Endothelial cell of umbilical vein (primary cell): ENCODE measurements at regions not wholly inside any gene's neighbourhood (a gene's known extent, or its start where the extent isn't known, plus 50 kb on each side); places are given as distances from the start of the nearest gene placed in this dataset.

Source experiments
- BruUV-seq: library from RNA; stranded (reverse); fragments of 400-500 nt; replicated peaks from 2 replicates; lab custom pipeline; 2021; lab: Mats Ljungman, UMichigan
- CTCF ChIA-PET: fragments of 300-600, 350-600 bp; sonication (Branson Sonifier 250); formaldehyde crosslinking; loops from one replicate; lab custom pipeline; 2021; ENCODE audit warnings: antibody characterized with exemption, inconsistent platforms; lab: Charles Lee
- POLR2A ChIA-PET: fragments of 300-600, 350-600 bp; sonication (Branson Sonifier 250); formaldehyde crosslinking; loops from one replicate; lab custom pipeline; 2021; ENCODE audit warnings: antibody characterized with exemption, inconsistent platforms; lab: Charles Lee
- DNase-seq: peaks from one replicate; pipeline ENCODE4 v3.0.0-alpha.2; 2011; ENCODE audit warnings: low read depth, low spot score
- FAIRE-seq: peaks from 2 replicates; lab custom pipeline; 2011; peaks lifted over from hg19 to GRCh38; lab: Jason Lieb, UNC
- H2AFZ ChIP-seq: 2 replicates; pipeline ENCODE4 v1.6.0; 2012; ENCODE audit warnings: low read depth, low read length, control low read depth, inconsistent platforms
- H3K27ac ChIP-seq: 2 replicates; pipeline ENCODE4 v1.5.1; 2011; ENCODE audit warnings: low read depth, mild to moderate bottlenecking, control low read depth, low read length, moderate library complexity; ENCODE audit not compliant: insufficient read depth
- H3K27me3 ChIP-seq, 2 experiments: 2 replicates each; pipeline versions ENCODE4 v1.6.0 to v1.6.1; 2011; ENCODE audit warnings: low read length in 2 of 2, mixed read lengths in 1 of 2; ENCODE audit not compliant: control insufficient read depth in 2 of 2, insufficient read depth in 2 of 2
- H3K36me3 ChIP-seq, 2 experiments: 2 replicates in 1 of 2; 3 replicates in 1 of 2; pipeline ENCODE4 v1.5.1; 2011; ENCODE audit warnings: low read length in 2 of 2, mild to moderate bottlenecking in 1 of 2, moderate library complexity in 1 of 2; ENCODE audit not compliant: control insufficient read depth in 2 of 2, insufficient read depth in 2 of 2; ENCODE audit errors: extremely low read depth in 1 of 2
- H3K4me1 ChIP-seq: 3 replicates; pipeline ENCODE4 v1.5.1; 2011; ENCODE audit warnings: mild to moderate bottlenecking, low read length; ENCODE audit not compliant: control insufficient read depth, insufficient read depth; ENCODE audit errors: extremely low read depth
- H3K4me2 ChIP-seq: 2 replicates; pipeline ENCODE4 v1.6.1; 2011; ENCODE audit warnings: low read length, control low read depth, mixed read lengths; ENCODE audit not compliant: insufficient read depth
- H3K4me3 ChIP-seq, 3 experiments: fragments of 200-600 bp in 1 of 3; sonication (generic), shearing (Covaris generic) in 1 of 3; replicated peaks in 1 of 3; 2 replicates each; pipeline ENCODE4 v1.5.1; 2011 to 2016; ENCODE audit warnings: control low read depth in 3 of 3, low read length in 3 of 3, mild to moderate bottlenecking in 2 of 3, inconsistent platforms in 1 of 3, low read depth in 1 of 3, moderate library complexity in 1 of 3; ENCODE audit not compliant: insufficient read depth in 1 of 3
- H3K79me2 ChIP-seq: 2 replicates; pipeline ENCODE4 v1.6.0; 2012; ENCODE audit warnings: low read length, inconsistent platforms; ENCODE audit not compliant: control insufficient read depth, insufficient read depth
- H3K9ac ChIP-seq: replicated peaks from 2 replicates; pipeline ENCODE3; 2011; ENCODE audit warnings: low read length, control low read depth; ENCODE audit not compliant: insufficient read depth; ENCODE audit errors: extremely low read depth
- H3K9me1 ChIP-seq: replicated peaks from 3 replicates; pipeline ENCODE4 v1.6.0; 2011; ENCODE audit warnings: mild to moderate bottlenecking, low read length; ENCODE audit not compliant: control insufficient read depth, insufficient read depth; ENCODE audit errors: extremely low read depth
- H3K9me3 ChIP-seq: replicated peaks from 2 replicates; pipeline ENCODE4 v1.5.1; 2012; ENCODE audit warnings: low read length, inconsistent platforms; ENCODE audit not compliant: control insufficient read depth, insufficient read depth
- H4K20me1 ChIP-seq: replicated peaks from 2 replicates; pipeline ENCODE3; 2011; ENCODE audit warnings: mild to moderate bottlenecking, low read length; ENCODE audit not compliant: control insufficient read depth, insufficient read depth; ENCODE audit errors: extremely low read depth
- EZH2 ChIP-seq: IDR thresholded peaks from 2 replicates; pipeline ENCODE4 v1.6.1; 2012; ENCODE audit warnings: borderline replicate concordance, low read depth, mild to moderate bottlenecking, moderate library complexity, low read length, inconsistent platforms; ENCODE audit not compliant: severe bottlenecking
- FOS ChIP-seq: IDR thresholded peaks from 2 replicates; pipeline ENCODE4 v1.6.1; 2011; ENCODE audit warnings: mild to moderate bottlenecking, low read length, moderate library complexity, borderline replicate concordance; ENCODE audit not compliant: insufficient read depth
- GATA2 ChIP-seq: IDR thresholded peaks from 2 replicates; pipeline ENCODE4 v1.7.0; 2011; ENCODE audit warnings: low read depth, mild to moderate bottlenecking, moderate library complexity, mixed read lengths, low read length; ENCODE audit not compliant: insufficient read length, insufficient read depth
- JUN ChIP-seq: IDR thresholded peaks from 2 replicates; pipeline ENCODE4 v1.6.1; 2011; ENCODE audit warnings: borderline replicate concordance, low read depth; ENCODE audit not compliant: insufficient read length, insufficient read depth
- MYC ChIP-seq: IDR thresholded peaks from one replicate; pipeline ENCODE4 v1.6.1; 2011; ENCODE audit warnings: mild to moderate bottlenecking, low read depth, low read length
- POLR2A ChIP-seq: IDR thresholded peaks from 2 replicates; pipeline ENCODE4 v1.6.1; 2012; ENCODE audit warnings: low read depth, mild to moderate bottlenecking, control low read depth, low read length
- POLR2AphosphoS5 ChIP-seq: IDR thresholded peaks from 2 replicates; pipeline ENCODE4 v1.6.1; 2012; ENCODE audit warnings: low read depth, mild to moderate bottlenecking, control low read depth, low read length, moderate library complexity; ENCODE audit not compliant: insufficient read depth
- dilution Hi-C: fragments of 300-500 bp; cut with MboI; formaldehyde crosslinking; loops from one replicate; pipeline ENCODE4 v1.15.0; 2019; ENCODE audit warnings: low sequenced_read_pairs; ENCODE audit not compliant: extremely low pct_ligation_motif_present
- intact Hi-C: fragments of 100-400 bp; cut with micrococcal nuclease; formaldehyde crosslinking; loops from one replicate; pipeline ENCODE4 v1.10.0; 2022
- TF ChIP-seq, protein P1 (sequence below), 2 donors: IDR thresholded peaks; 1 replicate in 1 of 2; 2 replicates in 1 of 2; pipeline ENCODE4 v1.5.1; 2011; ENCODE audit warnings: low read length in 2 of 2, mild to moderate bottlenecking in 2 of 2, moderate library complexity in 2 of 2, control low read depth in 1 of 2, inconsistent platforms in 1 of 2, low read depth in 1 of 2; ENCODE audit not compliant: insufficient read depth in 1 of 2; ENCODE audit errors: extremely low read depth in 1 of 2
- TF ChIP-seq, protein P2 (sequence below): IDR thresholded peaks from 2 replicates; pipeline ENCODE4 v1.6.1; 2011; ENCODE audit not compliant: insufficient read depth, insufficient read length

DNA sequence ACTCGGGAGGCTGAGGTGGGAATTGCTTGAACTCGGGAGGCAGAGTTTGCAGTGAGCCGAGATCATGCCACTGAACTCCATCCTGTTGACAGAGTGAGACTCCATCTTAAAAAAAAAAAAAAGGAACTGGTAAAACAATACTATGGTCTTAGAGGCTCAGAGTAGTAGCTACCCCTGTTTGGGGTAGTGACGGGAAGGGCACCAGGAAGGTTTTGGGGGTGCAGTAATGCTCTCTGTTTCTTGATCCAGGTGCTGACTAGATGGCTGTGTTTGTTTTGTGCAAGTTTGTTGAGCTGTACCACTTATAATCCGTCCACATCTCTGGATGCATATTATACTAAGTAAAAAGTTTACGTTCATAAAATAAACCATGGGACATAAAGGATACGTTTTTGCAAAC is 765.8 kb upstream of the TPTE start:
- no peaks in the 10 kb centered on the region for H3K27me3 ChIP-seq
- dilution Hi-C loops, result no loop called here
- TF ChIP-seq FOS (no peak), JUN (no peak), GATA2 (no peak), MYC (no peak), EZH2 (no peak), POLR2A (no peak), POLR2AphosphoS5 (no peak)
- TF ChIP-seq, protein P1, sequence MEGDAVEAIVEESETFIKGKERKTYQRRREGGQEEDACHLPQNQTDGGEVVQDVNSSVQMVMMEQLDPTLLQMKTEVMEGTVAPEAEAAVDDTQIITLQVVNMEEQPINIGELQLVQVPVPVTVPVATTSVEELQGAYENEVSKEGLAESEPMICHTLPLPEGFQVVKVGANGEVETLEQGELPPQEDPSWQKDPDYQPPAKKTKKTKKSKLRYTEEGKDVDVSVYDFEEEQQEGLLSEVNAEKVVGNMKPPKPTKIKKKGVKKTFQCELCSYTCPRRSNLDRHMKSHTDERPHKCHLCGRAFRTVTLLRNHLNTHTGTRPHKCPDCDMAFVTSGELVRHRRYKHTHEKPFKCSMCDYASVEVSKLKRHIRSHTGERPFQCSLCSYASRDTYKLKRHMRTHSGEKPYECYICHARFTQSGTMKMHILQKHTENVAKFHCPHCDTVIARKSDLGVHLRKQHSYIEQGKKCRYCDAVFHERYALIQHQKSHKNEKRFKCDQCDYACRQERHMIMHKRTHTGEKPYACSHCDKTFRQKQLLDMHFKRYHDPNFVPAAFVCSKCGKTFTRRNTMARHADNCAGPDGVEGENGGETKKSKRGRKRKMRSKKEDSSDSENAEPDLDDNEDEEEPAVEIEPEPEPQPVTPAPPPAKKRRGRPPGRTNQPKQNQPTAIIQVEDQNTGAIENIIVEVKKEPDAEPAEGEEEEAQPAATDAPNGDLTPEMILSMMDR (IDR thresholded peaks at IDR 0.05; ENCODE audit: extremely low read depth in 1 of 2, insufficient read depth in 1 of 2, low read depth in 1 of 2, low read length in 2 of 2), result no peak
- TF ChIP-seq, protein P2, sequence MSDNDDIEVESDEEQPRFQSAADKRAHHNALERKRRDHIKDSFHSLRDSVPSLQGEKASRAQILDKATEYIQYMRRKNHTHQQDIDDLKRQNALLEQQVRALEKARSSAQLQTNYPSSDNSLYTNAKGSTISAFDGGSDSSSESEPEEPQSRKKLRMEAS, result no peak

More for the DNA sequence above, 765.8 kb upstream of the TPTE start:
- no peaks in the 10 kb centered on the region for H3K4me1 ChIP-seq
- BruUV-seq, result no TSS peak
- no peak overlapping the region for H3K9ac ChIP-seq
- H3K9me3 ChIP-seq, result peaks cover 25% of the 10 kb centered on the region
- no peak for FAIRE-seq
- POLR2A ChIA-PET, result no interaction called here
- no peaks in the 10 kb centered on the region for H3K36me3 ChIP-seq
- H3K79me2 ChIP-seq, result no peaks in the 10 kb centered on the region
- H3K27ac ChIP-seq, result no peak overlapping the region
- no peaks in the 10 kb centered on the region for H3K9me1 ChIP-seq
- CTCF ChIA-PET, result no interaction called here
- no peak overlapping the region for H2AFZ ChIP-seq
- no peak overlapping the region for H3K4me2 ChIP-seq
- DNase-seq, result no peak
- intact Hi-C loops, result no loop called here
- H4K20me1 ChIP-seq, result no peaks in the 10 kb centered on the region
- no peak overlapping the region for H3K4me3 ChIP-seq
